Stimulated activated CD8-positive, alpha-beta memory T cell treated with anti-CD3 and anti-CD28 coated beads, Interleukin-15, amount 100 ng/mL, for 1 hour (primary cell): ENCODE measurements at regions not wholly inside any gene's neighbourhood (a gene's known extent, or its start where the extent isn't known, plus 50 kb on each side); places are given as distances from the start of the nearest gene placed in this dataset.

Experiments used
- DNase-seq: peaks from one replicate; pipeline ENCODE4 v3.0.0-alpha.2; 2020; ENCODE audit warnings: low read depth

- DNase-seq: no peak
Measured at GRCh38 chr2:120606931-120607330, 128.7 kb upstream of the GLI2 start.

GRCh38 chr2:120607506-120607905 is 128.2 kb upstream of the GLI2 start:
- DNase-seq: no peak

GRCh38 chr2:120607996-120608395 is 127.7 kb upstream of the GLI2 start:
- DNase-seq: no peak

GRCh38 chr2:120609826-120610395 is 125.8 kb upstream of the GLI2 start:
- no peak for DNase-seq

GRCh38 chr2:120611016-120611415 is 124.7 kb upstream of the GLI2 start:
- no peak for DNase-seq

- no peak for DNase-seq
Measured at GRCh38 chr2:120611961-120612360, 123.7 kb upstream of the GLI2 start.

GRCh38 chr2:120612471-120612870 is 123.2 kb upstream of the GLI2 start:
- no peak for DNase-seq

GRCh38 chr2:120612931-120613330 is 122.7 kb upstream of the GLI2 start:
- DNase-seq: no peak

GRCh38 chr2:120613742-120614571 is 121.7 kb upstream of the GLI2 start:
- no peak for DNase-seq

- no peak for DNase-seq
Measured at GRCh38 chr2:120614901-120615300, 120.8 kb upstream of the GLI2 start.

GRCh38 chr2:120616261-120616660 is 119.4 kb upstream of the GLI2 start:
- DNase-seq: no peak

- no peak for DNase-seq
Measured at GRCh38 chr2:120617055-120617454, 118.6 kb upstream of the GLI2 start.

- no peak for DNase-seq
Measured at GRCh38 chr2:120618830-120619229, 116.8 kb upstream of the GLI2 start.

- DNase-seq: no peak
Measured at GRCh38 chr2:120619579-120619978, 116.1 kb upstream of the GLI2 start.

GRCh38 chr2:120620025-120620793 is 115.5 kb upstream of the GLI2 start:
- no peak for DNase-seq

GRCh38 chr2:120622159-120622869 is 113.4 kb upstream of the GLI2 start:
- DNase-seq: no peak

- DNase-seq: no peak
Measured at GRCh38 chr2:120622886-120623753, 112.5 kb upstream of the GLI2 start.

GRCh38 chr2:120624061-120624737 is 111.5 kb upstream of the GLI2 start:
- DNase-seq: no peak

- DNase-seq: no peak
Measured at GRCh38 chr2:120624738-120625446, 110.8 kb upstream of the GLI2 start.
